Activated T-helper 9 cell treated with anti-CD3 and anti-CD28 coated beads, Interleukin-2, amount 50 U/mL, for 16 hours (primary cell): ENCODE measurements at regions not wholly inside any gene's neighbourhood (a gene's known extent, or its start where the extent isn't known, plus 50 kb on each side); places are given as distances from the start of the nearest gene placed in this dataset.

Experiments
- DNase-seq: peaks from one replicate; pipeline ENCODE4 v3.0.0-alpha.2; 2020; ENCODE audit warnings: low read depth

DNA sequence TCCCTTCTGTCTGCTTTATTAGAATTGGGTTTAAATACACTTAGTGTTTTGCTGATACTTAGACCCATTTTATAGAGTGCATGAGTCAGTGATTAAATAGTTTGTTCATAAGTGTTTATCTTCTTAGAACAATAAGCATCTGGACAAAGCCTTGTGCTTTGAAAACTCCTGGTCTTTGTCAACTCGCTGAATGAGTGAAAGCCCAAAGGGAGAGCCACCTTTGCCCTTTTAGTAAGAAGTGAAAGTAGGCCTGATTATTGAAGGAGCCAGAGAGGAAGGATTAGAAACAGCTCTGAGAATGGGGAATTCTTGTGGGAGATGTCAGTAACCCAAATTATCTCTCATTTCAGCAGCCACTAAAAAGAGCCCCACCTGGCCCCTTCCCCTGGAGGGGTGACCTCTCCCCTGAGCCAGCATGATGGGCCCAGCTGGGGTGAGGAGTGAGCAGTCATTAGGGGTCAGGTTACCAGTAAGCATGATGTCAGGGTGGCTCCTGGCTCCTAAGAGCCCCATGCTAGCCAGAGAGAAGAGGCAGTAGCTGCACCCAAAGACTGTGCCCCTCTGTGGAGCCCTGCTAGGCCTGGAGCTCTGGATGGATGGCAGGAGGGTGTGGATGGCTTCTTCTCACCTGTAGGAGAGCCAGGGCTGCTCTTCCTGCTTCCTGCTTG is 125.1 kb upstream of the E2F8 start:
- DNase-seq: no peak

DNA sequence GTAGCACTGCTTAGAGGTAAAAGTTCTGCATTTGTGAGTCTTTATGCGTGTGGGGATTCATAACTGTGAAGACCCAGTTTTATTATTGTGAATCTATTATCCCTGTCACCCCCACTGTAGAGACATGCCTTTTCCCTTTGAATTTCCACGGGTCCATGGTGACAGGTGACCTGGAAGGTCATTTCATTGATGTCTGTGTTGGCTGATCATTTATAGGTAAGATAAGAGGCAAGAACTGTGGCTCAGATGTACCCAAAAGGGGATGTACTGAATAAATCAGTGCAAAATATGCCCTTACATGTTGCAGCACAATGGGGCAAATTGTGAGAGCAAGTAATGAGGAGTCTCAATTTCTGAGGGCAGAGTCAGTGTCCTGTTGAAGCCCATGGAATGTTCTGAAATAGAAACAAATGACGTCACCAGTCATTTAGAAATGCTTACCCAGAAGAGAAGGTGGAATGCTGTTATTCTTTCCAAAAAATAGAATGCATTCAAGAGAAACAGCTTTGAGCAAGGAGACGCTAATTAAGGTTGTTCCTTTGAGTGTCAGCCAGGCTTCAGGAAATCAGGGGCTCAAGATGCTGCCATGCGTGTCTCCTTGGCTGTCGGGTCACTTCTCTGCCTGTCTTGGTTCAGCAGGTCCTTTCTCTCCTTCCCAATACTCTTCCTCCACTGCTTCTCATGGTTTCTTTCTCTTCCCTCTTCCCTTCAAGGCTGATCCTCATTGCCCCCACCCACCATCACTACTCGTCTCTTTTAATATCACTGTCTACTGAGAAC is 118.7 kb upstream of the E2F8 start:
- DNase-seq: no peak

DNA sequence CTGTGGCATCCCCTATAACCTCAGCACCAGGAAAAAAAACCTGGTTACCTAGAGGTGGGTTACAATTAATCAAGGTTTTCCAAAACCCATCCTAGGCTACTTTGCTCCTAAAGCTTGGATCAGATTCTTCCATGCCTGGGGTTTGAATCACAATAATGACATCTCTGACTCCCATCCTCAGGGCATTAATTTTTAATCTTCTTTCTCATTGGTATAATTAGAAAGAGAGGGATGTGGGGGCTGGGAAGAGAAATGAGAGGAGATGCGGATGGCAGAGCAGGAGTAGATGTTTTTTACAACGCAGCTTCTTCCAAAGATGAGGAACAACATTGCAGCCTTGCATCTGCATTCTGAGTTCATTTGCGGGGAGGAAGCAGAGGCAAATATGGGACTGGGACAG is 117.2 kb upstream of the E2F8 start:
- DNase-seq: no peak

DNA sequence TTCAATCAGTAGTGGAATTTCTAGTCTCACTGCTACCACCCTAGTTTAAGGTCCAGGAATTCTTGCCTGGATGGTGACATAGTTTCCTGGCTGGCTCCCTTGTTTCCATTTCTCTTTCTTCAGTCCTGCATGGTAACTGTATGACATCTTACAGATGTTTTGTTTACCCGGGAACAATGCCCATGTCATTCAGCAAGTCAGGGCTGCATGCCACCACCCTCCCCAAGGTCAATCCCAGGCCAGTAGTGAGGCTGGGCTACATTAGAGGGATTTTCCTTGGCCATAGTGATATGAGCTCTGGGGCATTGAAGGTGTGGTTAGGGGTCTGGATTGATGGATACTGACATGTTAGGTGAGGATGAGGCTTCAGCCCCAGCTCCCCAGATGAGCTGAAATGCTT is 114.9 kb upstream of the E2F8 start:
- DNase-seq: no peak

DNA sequence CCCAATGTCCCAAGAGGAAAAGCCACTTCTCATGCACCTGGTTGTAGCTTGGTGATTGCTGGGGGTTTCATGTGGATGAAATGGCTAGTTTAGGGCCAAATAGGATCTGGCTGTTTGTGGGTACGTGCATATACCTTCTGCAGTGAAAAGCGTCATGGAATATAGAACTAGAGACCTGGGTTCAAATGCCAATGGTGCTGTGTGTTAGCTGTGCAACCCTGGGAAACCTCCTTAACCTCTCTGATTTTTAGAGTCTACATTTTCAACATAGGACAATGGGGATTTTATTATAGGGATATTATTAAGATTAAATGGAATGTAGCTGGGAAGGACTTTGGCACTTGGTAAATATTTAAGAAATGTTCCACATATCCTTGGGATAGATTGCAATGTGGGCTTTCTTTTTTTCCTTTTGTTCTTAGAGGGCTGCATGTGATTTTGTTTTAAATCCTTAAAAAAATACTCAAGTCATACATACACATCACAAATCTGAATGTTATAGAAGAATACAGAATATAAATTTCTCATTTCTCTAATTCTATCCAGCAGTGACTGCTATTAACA is 112.6 kb upstream of the E2F8 start:
- DNase-seq: no peak

DNA sequence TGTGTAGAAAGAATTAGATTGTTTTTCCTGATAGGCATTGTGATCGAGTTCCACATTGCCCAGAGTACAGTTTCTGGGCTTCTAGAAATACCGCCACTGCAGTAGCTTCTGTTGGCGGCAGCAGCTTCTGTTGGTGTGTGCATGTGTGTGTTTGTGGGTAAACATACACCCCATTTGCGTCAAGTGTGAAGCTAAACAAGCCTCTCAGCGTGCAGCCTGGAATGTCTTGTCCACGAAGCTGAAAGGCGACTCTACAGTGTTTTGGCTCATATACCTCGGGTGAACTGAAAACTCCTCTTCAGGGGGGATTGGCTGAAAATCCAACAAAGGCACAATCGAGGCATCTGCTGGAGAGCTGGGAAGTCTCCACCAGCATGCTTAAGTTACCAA is 112.0 kb upstream of the E2F8 start:
- DNase-seq: no peak

DNA sequence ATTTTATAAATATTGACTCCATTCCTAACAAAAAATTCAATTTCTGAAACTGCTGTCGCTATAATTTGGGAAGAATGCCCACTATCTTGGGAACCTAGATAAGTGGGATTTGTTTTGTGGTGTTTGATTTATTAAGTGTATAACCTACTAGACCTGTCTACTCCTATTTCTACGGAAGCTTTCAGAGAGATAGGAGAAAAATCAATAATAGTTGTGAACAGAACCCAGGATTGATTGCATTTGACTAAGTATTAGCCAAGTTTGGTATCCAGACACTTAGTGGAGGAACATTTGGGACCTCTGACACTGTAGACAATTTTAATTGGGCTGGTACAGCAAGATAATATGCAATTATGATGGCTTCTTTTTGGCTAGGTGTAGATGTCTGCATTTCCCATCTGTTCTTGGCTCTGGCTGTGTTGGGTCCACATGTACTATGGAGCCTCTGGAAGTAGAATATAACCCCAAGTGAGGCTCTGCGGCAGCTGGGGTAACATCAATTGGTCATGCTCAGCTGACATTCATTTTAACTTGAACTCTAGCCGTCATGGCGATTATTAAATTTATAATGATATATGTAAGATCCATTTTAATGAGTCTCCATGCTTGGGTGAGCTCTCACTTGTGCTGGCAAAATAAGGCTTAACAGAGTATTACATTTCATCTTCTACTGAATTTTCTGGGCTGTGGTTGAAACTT is 111.5 kb upstream of the E2F8 start:
- DNase-seq: no peak

DNA sequence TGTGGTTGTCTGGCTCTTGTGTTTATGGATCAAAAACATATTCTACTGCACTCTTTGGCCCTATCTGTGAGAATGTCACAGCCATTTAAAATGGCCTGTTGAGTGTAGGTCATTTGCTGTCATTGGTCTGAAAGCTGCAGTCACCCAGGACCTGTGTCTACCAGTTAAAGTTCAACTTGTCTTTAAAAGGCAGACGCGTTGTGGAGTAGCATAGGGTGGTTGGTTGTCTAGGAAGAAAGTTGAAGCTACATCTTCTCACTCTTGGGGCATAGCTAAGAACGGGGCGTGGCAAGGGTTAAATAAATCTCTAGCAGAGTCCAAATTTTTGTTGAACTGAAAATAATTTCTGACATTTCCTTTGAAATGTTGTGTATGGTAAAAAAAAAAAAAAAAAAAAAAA is 110.7 kb upstream of the E2F8 start:
- DNase-seq: no peak

DNA sequence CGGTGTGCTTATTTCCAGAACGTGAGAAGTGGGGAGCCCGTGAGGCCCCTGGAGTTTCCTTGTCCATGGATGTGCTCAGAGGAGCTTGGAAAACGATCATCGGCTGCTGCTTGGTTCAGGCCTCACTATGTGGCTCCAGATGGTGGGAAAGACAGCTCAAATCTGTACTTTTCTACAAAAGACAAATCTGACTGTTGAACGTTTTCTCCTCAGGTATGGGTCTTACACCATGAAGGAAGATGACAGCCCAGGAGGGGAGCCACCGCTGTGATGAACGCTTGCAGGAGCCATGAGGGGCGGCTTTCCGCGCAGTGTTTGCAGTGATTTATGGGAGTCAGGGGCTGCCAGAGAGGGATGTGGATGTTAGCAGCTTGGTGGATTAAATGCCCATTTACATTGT is 109.4 kb upstream of the E2F8 start:
- no peak for DNase-seq

DNA sequence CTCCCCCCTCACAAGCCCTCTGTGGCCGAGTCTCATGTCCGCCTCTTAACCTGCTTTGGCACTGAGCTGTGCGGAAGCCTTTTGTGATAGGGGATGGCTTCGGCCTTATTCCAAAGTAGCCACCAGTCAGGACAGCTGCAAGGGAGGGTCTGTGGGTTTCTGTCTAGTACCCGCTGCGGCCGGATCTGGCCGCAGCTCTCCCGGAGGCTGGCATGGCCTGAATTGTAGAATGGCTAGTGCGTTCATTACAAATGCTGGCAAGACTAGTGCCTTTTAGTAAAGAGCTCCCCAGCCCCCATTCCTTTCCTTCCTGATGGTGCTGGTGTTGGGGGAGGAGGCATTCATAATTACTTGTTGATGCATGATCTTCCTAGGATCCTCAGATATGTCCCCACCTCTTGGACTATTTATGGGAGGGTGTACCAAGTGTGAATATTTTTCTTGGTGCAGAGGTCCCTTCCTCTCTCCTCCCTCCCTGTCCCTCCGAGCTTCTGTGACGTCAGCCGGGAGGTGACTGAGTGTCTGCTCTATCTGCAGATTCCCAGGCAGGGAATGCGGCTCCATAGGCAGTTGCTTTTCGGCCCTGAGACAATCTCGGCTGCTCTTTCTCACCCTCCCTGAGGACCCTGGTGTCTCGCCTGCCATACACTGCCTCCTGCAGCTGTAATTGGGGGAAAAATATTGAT is 108.7 kb upstream of the E2F8 start:
- no peak for DNase-seq

DNA sequence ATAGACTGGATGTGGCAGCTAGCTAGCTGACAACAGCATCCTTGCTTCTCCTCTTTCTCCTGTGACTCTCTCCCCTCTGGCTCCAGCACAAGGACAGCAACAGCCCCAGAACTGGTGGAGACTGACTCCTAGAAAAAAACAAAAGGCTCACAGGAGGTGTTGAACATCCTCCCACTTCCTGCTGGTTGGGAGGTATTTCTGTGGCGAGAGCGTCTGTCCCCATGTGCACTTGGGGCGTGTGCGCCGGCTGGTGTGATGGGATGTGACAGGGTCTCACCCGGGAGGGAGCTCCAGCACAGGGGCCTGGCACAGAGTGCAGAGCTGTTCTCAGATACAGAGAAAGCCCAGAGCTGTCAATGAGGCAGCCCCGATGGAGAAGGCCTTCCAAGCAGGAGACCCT is 107.2 kb upstream of the E2F8 start:
- DNase-seq: no peak

DNA sequence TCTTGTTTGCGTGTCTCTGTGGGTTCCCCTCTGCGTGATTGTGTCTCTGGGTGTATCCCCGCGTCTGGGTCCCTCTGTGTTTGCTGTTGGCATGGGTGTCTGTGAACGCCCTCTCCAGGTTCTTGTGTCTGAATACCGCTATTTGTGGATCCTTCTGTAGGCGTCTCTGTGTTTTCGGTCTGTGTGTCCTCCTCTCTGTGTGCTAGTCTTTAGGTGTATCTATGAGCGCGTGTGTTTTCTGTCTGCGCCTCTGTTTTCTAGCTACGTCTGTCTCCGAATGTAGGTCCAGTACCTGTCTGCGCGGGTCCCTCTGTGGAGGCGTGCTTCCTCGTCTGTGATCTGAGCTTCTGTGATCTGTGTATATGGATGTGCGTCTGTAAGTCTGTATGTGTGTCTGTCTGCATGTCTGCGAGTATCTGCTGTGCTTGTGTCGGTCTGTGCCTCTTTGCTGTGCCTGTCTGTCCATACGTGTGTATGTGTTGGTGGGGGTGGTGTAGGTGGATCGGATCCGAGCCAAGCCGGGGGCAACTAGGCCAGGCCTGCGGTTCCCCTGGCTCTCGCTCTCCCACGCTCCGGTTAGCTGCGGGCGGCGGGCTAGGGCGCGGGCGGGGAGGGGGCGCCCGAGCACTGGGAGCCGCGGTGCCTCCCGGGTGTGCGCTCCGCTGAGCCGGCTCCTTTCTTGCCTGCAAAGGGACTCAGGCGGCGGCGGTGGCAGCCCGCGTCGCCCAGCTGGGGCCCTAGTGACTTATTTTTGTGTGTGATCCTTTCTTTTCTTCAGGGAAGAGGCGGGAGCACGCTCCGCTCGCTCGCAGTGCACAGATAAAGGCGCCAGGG is 105.3 kb upstream of the E2F8 start:
- DNase-seq: no peak

DNA sequence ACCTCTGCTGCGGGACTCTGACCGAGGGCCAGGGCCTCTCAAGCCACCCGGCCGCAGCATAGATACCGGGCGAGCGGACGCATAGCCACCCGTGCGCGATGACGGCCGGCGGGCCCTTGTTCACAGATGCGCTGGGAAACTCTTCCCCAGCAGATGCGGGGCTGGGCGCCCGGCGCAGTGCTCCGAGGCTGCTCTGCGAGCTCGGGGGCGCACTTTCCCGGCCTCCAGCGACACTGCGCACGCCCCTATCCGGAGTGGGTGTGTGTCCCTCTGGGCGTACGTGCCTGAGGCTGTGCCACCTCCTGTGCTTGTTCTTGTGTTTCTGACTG is 104.7 kb upstream of the E2F8 start:
- DNase-seq: no peak

DNA sequence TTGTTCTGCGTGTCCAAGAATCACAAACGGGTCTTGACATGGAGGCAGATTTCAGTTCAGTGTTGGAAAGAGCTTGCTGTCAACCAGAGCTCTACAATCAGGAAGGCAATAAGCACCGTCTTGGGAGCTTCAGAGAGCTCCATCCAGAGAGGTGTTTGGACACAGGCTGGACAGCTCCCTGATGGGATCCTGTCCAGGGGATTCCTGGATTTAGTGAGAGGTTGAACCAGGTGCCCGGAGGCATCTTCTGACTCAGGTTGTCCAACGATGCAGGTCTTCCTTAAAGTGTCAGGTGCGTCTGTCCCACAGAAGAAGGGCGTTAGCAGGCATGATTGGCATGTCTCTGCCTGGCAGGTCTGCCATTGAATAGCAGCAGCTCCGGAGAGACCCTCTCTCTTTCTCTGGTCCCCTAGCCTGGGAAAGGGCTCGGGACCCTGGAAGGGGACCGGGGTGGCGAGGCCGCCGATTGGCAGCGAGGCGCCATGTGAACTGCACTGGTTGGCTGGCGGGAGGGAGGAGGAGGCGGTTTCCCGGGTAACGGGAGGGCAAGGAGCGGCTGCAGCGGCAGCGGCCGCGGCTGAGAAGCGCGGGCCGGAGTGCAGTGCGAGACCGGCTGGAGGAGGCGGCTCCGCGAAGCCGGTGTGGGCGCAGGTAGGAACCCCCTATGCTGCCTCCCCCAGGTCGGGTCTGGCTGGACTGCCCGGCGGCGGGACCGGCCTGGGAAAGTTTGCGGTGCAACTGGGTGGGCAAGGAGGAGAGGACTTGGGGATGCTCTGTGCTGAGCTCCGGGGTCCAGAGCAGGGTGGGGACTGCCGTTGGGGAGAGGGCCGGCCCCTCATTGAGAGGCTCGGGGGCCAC is 104.1 kb upstream of the E2F8 start:
- DNase-seq: no peak

DNA sequence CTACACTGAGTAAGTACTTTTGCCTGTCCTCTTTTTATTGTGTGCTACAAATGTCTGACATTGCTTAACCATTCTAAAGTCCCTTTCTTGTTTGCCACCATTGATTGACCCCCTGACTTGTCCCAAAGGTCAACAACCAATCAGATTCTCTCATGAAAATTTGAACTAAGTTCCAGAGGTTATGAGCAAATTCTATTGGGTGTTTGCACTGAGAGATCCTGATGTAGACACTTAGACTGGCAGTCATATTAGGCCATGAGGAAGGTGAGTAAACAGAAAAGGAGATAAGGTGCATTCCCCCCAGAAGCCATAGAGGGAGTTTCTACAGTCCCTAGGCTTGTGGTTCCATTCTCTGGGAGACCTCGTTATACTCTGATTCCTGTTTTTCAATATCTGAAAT is 101.3 kb upstream of the E2F8 start:
- DNase-seq: no peak

DNA sequence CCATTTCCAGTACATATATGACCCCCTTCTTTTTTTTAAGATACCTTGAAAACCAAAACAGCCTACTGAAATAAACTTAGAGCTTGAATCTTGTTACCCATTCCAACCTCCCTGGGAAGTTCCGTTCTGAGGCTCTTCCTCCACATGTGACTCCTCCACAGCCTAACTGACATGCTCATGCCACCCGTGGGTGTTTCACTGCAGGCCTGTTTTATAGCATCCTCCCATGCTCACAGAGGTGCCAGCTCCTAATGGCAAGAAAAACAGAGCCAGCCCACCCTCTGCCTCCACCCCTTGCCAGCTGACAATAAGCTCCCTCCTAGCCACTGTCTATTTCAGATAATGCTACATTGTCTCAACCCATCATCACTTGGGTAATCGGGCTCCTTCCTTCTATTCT is 97.6 kb upstream of the E2F8 start:
- no peak for DNase-seq

DNA sequence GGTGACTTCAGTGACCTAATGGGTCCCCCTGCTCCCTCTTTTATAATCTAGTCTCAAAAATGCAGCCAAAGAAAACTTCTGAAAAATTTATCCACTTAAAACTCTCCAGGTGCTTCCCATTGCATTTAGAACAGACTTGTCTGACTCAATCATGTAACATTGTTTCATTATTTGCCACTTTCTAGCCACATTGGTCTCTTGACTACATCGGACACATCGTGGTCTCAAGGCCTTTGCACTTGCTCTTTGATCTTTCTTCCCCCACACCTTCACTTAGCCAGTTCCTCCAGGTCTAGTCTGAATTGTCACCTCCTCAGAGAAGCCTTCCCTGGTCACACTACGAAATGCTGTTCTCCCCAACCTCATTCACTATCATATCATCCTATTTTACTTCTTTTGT is 97.0 kb upstream of the E2F8 start:
- no peak for DNase-seq

DNA sequence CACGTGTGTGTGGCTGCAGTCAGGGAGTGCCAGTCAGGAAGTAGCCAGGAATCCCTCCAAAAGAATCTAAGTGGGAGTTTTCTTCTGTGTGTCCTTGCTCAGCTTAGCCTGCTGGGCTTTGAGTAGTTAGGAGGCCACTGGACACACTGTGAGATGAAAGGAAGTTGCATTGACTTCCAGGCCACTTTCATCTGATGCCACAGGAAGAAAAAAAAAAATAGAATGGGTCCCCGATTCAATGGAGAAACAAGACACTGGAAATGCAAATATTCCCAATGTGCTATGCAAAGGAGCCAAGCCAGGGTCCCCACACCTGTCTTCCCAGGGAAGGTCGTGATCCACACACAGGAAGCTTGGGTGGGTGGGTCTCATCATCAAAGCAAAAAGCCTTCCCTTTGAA is 95.6 kb upstream of the E2F8 start:
- DNase-seq: no peak

DNA sequence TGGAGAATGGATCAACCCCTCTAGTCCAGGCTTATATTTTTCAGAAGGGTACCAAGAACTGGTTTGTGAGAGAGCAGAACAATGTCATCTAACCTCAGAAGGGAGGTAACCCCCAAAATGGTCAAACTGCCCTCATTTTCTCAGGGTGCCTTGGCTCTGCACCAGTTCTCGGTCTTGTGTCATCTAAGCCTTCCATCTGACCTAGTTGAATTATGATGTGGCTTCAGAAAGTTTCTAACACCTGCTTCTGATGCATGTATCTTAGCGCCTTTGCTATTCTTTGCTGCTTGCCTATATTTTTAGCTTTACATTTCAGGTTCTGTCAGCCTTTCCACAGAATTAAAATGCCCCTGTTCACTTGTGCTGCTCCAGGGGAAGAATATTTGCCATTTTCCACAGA is 91.7 kb upstream of the E2F8 start:
- DNase-seq: no peak

DNA sequence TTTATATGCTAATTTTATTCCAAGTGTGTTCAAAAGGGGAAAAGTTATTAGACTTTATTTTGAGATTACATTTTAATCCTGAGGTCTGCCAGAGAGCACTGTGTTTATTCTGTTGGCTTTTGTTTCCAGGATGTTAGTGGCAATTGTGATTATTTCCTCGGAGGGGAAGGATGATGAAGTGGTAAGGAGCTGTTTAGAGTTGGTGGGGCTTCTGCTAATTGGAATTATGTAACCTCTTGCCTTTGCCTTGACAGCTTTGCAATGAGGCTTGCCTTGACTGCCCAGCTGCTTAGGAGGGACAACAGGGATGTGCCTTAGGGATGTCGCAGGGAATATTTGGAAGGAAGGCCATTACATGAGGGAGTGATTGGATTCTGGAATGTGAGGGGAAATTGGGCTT is 89.7 kb upstream of the E2F8 start:
- no peak for DNase-seq

DNA sequence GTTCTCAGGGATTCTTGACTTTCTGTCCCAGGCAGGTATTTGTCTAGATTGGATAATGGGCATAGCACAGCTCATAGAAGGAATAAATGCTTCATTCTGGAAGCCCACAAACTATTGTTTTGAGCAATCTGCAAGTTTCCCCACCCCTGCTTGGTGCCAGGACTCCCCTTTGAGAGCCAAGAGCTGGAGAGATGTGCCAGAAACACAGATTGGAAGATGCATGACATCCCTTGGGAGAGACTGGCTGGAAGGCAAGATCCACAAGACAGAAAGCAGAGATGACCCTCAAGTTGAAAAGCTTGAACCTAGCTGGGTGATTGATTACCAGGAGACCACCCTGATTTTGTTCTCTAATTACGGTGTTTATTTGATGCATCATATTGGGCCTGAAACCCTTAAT is 89.2 kb upstream of the E2F8 start:
- no peak for DNase-seq
